ENCODE measurements at regions not wholly inside any gene's neighbourhood (a gene's known extent, or its start where the extent isn't known, plus 50 kb on each side); places are given as distances from the start of the nearest gene placed in this dataset.

- no peak overlapping the region for H3K4me3 Mint-ChIP-seq
- peaks cover 15% of the 10 kb centered on the region for H3K9me3 Mint-ChIP-seq
- no peaks in the 10 kb centered on the region for H3K36me3 Mint-ChIP-seq (ENCODE audit: insufficient read depth)
- ATAC-seq (replicated peaks; ENCODE audit: extremely low read depth, poor library complexity, severe bottlenecking) (no peak), DNase-seq (ENCODE audit: low spot score in 2 of 2) (no peak)
- no peak overlapping the region for H3K27ac Mint-ChIP-seq (ENCODE audit: low read depth)
- H3K27me3 Mint-ChIP-seq, result no peaks in the 10 kb centered on the region
- H3K4me1 Mint-ChIP-seq, result no peaks in the 10 kb centered on the region
These were observed 272.7 kb upstream of the PMFBP1 start for GRCh38 chr16:72444696-72445095.

GRCh38 chr16:72443809-72444208 is 271.9 kb upstream of the PMFBP1 start:
- Mint-ChIP-seq H3K36me3 (ENCODE audit: insufficient read depth) (no peaks in the 10 kb centered on the region), H3K4me3 (no peak overlapping the region), H3K27me3 (no peaks in the 10 kb centered on the region), H3K9me3 (peaks cover 15% of the 10 kb centered on the region), H3K27ac (ENCODE audit: low read depth) (no peak overlapping the region), H3K4me1 (no peaks in the 10 kb centered on the region)
- ATAC-seq (replicated peaks; ENCODE audit: extremely low read depth, poor library complexity, severe bottlenecking), result no peak
- DNase-seq (ENCODE audit: low spot score in 2 of 2), result no peak

- no peak for ATAC-seq (replicated peaks; ENCODE audit: extremely low read depth, poor library complexity, severe bottlenecking)
- H3K4me3 Mint-ChIP-seq, result no peak overlapping the region
- DNase-seq (ENCODE audit: low spot score in 2 of 2), result no peak
- H3K36me3 Mint-ChIP-seq (ENCODE audit: insufficient read depth), result no peaks in the 10 kb centered on the region
- H3K27ac Mint-ChIP-seq (ENCODE audit: low read depth), result no peak overlapping the region
- no peaks in the 10 kb centered on the region for H3K27me3 Mint-ChIP-seq
- no peaks in the 10 kb centered on the region for H3K4me1 Mint-ChIP-seq
- H3K9me3 Mint-ChIP-seq, result peaks cover 5% of the 10 kb centered on the region
These were observed 270.6 kb upstream of the PMFBP1 start for GRCh38 chr16:72442385-72443158.

- ATAC-seq (replicated peaks; ENCODE audit: extremely low read depth, poor library complexity, severe bottlenecking) (no peak), DNase-seq (ENCODE audit: low spot score in 2 of 2) (no peak)
- no peaks in the 10 kb centered on the region for H3K27me3 Mint-ChIP-seq
- no peak overlapping the region for H3K27ac Mint-ChIP-seq (ENCODE audit: low read depth)
- H3K36me3 Mint-ChIP-seq (ENCODE audit: insufficient read depth), result no peaks in the 10 kb centered on the region
- no peak overlapping the region for H3K4me3 Mint-ChIP-seq
- H3K9me3 Mint-ChIP-seq, result peaks cover 27% of the 10 kb centered on the region
- H3K4me1 Mint-ChIP-seq, result no peaks in the 10 kb centered on the region
These were observed 265.9 kb upstream of the PMFBP1 start for GRCh38 chr16:72437891-72438290.

GRCh38 chr16:72434159-72434558 is 262.2 kb upstream of the PMFBP1 start:
- H3K4me1 Mint-ChIP-seq, result no peaks in the 10 kb centered on the region
- no peak for DNase-seq (ENCODE audit: low spot score in 2 of 2)
- no peaks in the 10 kb centered on the region for H3K36me3 Mint-ChIP-seq (ENCODE audit: insufficient read depth)
- no peaks in the 10 kb centered on the region for H3K27me3 Mint-ChIP-seq
- ATAC-seq (replicated peaks; ENCODE audit: extremely low read depth, poor library complexity, severe bottlenecking), result no peak
- H3K9me3 Mint-ChIP-seq, result peaks cover 27% of the 10 kb centered on the region
- no peak overlapping the region for H3K27ac Mint-ChIP-seq (ENCODE audit: low read depth)
- H3K4me3 Mint-ChIP-seq, result no peak overlapping the region

- no peak overlapping the region for H3K4me3 Mint-ChIP-seq
- peaks cover 16% of the 10 kb centered on the region for H3K9me3 Mint-ChIP-seq
- no peaks in the 10 kb centered on the region for H3K36me3 Mint-ChIP-seq (ENCODE audit: insufficient read depth)
- no peaks in the 10 kb centered on the region for H3K27me3 Mint-ChIP-seq
- DNase-seq (ENCODE audit: low spot score in 2 of 2) (no peak), ATAC-seq (replicated peaks; ENCODE audit: extremely low read depth, poor library complexity, severe bottlenecking) (no peak)
- H3K4me1 Mint-ChIP-seq, result no peaks in the 10 kb centered on the region
- no peak overlapping the region for H3K27ac Mint-ChIP-seq (ENCODE audit: low read depth)
These were observed 258.2 kb upstream of the PMFBP1 start for GRCh38 chr16:72430121-72430520.

- Mint-ChIP-seq H3K4me1 (no peaks in the 10 kb centered on the region), H3K9me3 (peaks cover 11% of the 10 kb centered on the region), H3K4me3 (no peak overlapping the region), H3K36me3 (ENCODE audit: insufficient read depth) (no peaks in the 10 kb centered on the region), H3K27ac (ENCODE audit: low read depth) (no peak overlapping the region), H3K27me3 (no peaks in the 10 kb centered on the region)
- no peak for ATAC-seq (replicated peaks; ENCODE audit: extremely low read depth, poor library complexity, severe bottlenecking)
- DNase-seq (ENCODE audit: low spot score in 2 of 2), result no peak
These were observed 257.7 kb upstream of the PMFBP1 start for GRCh38 chr16:72429671-72430081.

GRCh38 chr16:72428681-72429376 is 256.9 kb upstream of the PMFBP1 start:
- peaks cover 5% of the 10 kb centered on the region for H3K9me3 Mint-ChIP-seq
- no peaks in the 10 kb centered on the region for H3K4me1 Mint-ChIP-seq
- no peak overlapping the region for H3K27ac Mint-ChIP-seq (ENCODE audit: low read depth)
- H3K27me3 Mint-ChIP-seq, result no peaks in the 10 kb centered on the region
- DNase-seq (ENCODE audit: low spot score in 2 of 2) (no peak), ATAC-seq (replicated peaks; ENCODE audit: extremely low read depth, poor library complexity, severe bottlenecking) (no peak)
- no peak overlapping the region for H3K4me3 Mint-ChIP-seq
- H3K36me3 Mint-ChIP-seq (ENCODE audit: insufficient read depth), result no peaks in the 10 kb centered on the region

GRCh38 chr16:72427783-72428331 is 255.9 kb upstream of the PMFBP1 start:
- H3K4me1 Mint-ChIP-seq, result no peaks in the 10 kb centered on the region
- no peak overlapping the region for H3K27ac Mint-ChIP-seq (ENCODE audit: low read depth)
- H3K9me3 Mint-ChIP-seq, result peaks cover 6% of the 10 kb centered on the region
- H3K27me3 Mint-ChIP-seq, result no peaks in the 10 kb centered on the region
- no peaks in the 10 kb centered on the region for H3K36me3 Mint-ChIP-seq (ENCODE audit: insufficient read depth)
- ATAC-seq (replicated peaks; ENCODE audit: extremely low read depth, poor library complexity, severe bottlenecking), result no peak
- DNase-seq (ENCODE audit: low spot score in 2 of 2), result no peak
- H3K4me3 Mint-ChIP-seq, result no peak overlapping the region

- H3K27me3 Mint-ChIP-seq, result no peaks in the 10 kb centered on the region
- ATAC-seq (replicated peaks; ENCODE audit: extremely low read depth, poor library complexity, severe bottlenecking), result no peak
- no peak overlapping the region for H3K4me3 Mint-ChIP-seq
- no peak for DNase-seq (ENCODE audit: low spot score in 2 of 2)
- peaks cover 6% of the 10 kb centered on the region for H3K9me3 Mint-ChIP-seq
- H3K4me1 Mint-ChIP-seq, result no peaks in the 10 kb centered on the region
- H3K27ac Mint-ChIP-seq (ENCODE audit: low read depth), result no peak overlapping the region
- H3K36me3 Mint-ChIP-seq (ENCODE audit: insufficient read depth), result no peaks in the 10 kb centered on the region
These were observed 255.3 kb upstream of the PMFBP1 start for GRCh38 chr16:72427051-72427782.

GRCh38 chr16:72426386-72426785 is 254.4 kb upstream of the PMFBP1 start:
- H3K27ac Mint-ChIP-seq (ENCODE audit: low read depth), result no peak overlapping the region

GRCh38 chr16:72425571-72426341 is 253.8 kb upstream of the PMFBP1 start:
- Mint-ChIP-seq H3K36me3 (ENCODE audit: insufficient read depth) (peaks cover 2% of the 10 kb centered on the region), H3K4me1 (no peaks in the 10 kb centered on the region), H3K4me3 (no peak overlapping the region), H3K9me3 (peaks cover 11% of the 10 kb centered on the region), H3K27me3 (no peaks in the 10 kb centered on the region), H3K27ac (ENCODE audit: low read depth) (no peak overlapping the region)
- no peak for ATAC-seq (replicated peaks; ENCODE audit: extremely low read depth, poor library complexity, severe bottlenecking)
- no peak for DNase-seq (ENCODE audit: low spot score in 2 of 2)

More at GRCh38 chr16:72426386-72426785, 254.4 kb upstream of the PMFBP1 start:
- Mint-ChIP-seq H3K27me3 (no peaks in the 10 kb centered on the region), H3K36me3 (ENCODE audit: insufficient read depth) (no peaks in the 10 kb centered on the region), H3K4me1 (no peaks in the 10 kb centered on the region), H3K9me3 (peaks cover 6% of the 10 kb centered on the region), H3K4me3 (no peak overlapping the region)
- no peak for ATAC-seq (replicated peaks; ENCODE audit: extremely low read depth, poor library complexity, severe bottlenecking)
- no peak for DNase-seq (ENCODE audit: low spot score in 2 of 2)
